HG03060 (cell line): ENCODE measurements at regions not wholly inside any gene's neighbourhood (a gene's known extent, or its start where the extent isn't known, plus 50 kb on each side); places are given as distances from the start of the nearest gene placed in this dataset.
"Not testable (repeated sequence)": the region's sequence is repeated elsewhere in the genome, so short reads cannot be mapped to it uniquely, and the experiment has no call there.

ENCODE experiments used
- ATAC-seq: cut with Tn5 transposase; IDR thresholded peaks from one replicate; pipeline ENCODE4 v1.9.1; 2021; ENCODE audit warnings: low read depth, moderate number of reproducible peaks; ENCODE audit not compliant: unreplicated experiment

GRCh38 chr13:110808138-110808537, 94.6 kb downstream of the ING1 start:
- ATAC-seq, result no peak

- ATAC-seq, result no peak
Measured at GRCh38 chr13:110809871-110810486, 96.5 kb downstream of the ING1 start.

- no peak for ATAC-seq
Measured at GRCh38 chr13:110811008-110811720, 97.7 kb downstream of the ING1 start.

- ATAC-seq, result no peak
Measured at GRCh38 chr13:110811771-110812120, 98.2 kb downstream of the ING1 start.

- ATAC-seq, result no peak
Measured at GRCh38 chr13:110812121-110812868, 98.8 kb downstream of the ING1 start.

- no peak for ATAC-seq
Measured at GRCh38 chr13:110812869-110813645, 99.6 kb downstream of the ING1 start.

GRCh38 chr13:110813646-110814624, 100.4 kb downstream of the ING1 start:
- ATAC-seq, result no peak

GRCh38 chr13:110815471-110816204, 99.2 kb downstream of the ANKRD10 start:
- ATAC-seq, result no peak

- no peak for ATAC-seq
Measured at GRCh38 chr13:110816500-110816899, 98.4 kb downstream of the ANKRD10 start.

- ATAC-seq, result no peak
Measured at GRCh38 chr13:110817143-110817542, 97.7 kb downstream of the ANKRD10 start.

- no peak for ATAC-seq
Measured at GRCh38 chr13:110818747-110819146, 96.1 kb downstream of the ANKRD10 start.

GRCh38 chr13:110819203-110820014, 95.5 kb downstream of the ANKRD10 start:
- peak; percentile 59 for ATAC-seq

GRCh38 chr13:110820322-110820721, 94.5 kb downstream of the ANKRD10 start:
- ATAC-seq, result no peak

GRCh38 chr13:110821837-110822668, 92.8 kb downstream of the ANKRD10 start:
- ATAC-seq, result not testable (repeated sequence)

- ATAC-seq, result no peak
Measured at GRCh38 chr13:110822669-110822945, 92.3 kb downstream of the ANKRD10 start.

- ATAC-seq, result no peak
Measured at GRCh38 chr13:110824702-110825300, 90.1 kb downstream of the ANKRD10 start.

- ATAC-seq, result no peak
Measured at GRCh38 chr13:110825516-110825915, 89.4 kb downstream of the ANKRD10 start.
